Suprapubic skin (tissue), 4 donors: ENCODE measurements at regions not wholly inside any gene's neighbourhood (a gene's known extent, or its start where the extent isn't known, plus 50 kb on each side); places are given as distances from the start of the nearest gene placed in this dataset.
A peak's percentile ranks its signal among the peaks of the same experiment; 100 is the strongest.

Experiments
- CTCF ChIP-seq, 2 donors: fragments of 200-600 bp in 1 of 2; fragments of 450-650 bp in 1 of 2; sonication (generic) in 1 of 2; IDR thresholded peaks; one replicate each; pipeline ENCODE4 v1.5.1; 2016 to 2019; ENCODE audit warnings: antibody characterized with exemption in 2 of 2, mild to moderate bottlenecking in 1 of 2, moderate library complexity in 1 of 2
- POLR2A ChIP-seq, 2 donors: fragments of 450-650 bp; IDR thresholded peaks; one replicate each; pipeline ENCODE4 v1.6.1; 2017; ENCODE audit warnings: antibody characterized with exemption in 2 of 2, mild to moderate bottlenecking in 2 of 2, moderate library complexity in 2 of 2
- POLR2AphosphoS5 ChIP-seq, 3 donors: sonication (generic); formaldehyde crosslinking; IDR thresholded peaks; one replicate each; pipeline ENCODE4 v1.6.1; 2017; ENCODE audit warnings: antibody characterized with exemption in 3 of 3

- TF ChIP-seq POLR2A (IDR thresholded peaks at IDR 0.05): no peak
- peak in 1 of 2 donors; percentile 7 for TF ChIP-seq CTCF (IDR thresholded peaks at IDR 0.05)
- TF ChIP-seq POLR2AphosphoS5 (IDR thresholded peaks at IDR 0.05): no peak
Measured at GRCh38 chr3:71859123-71859519, 74.2 kb upstream of the PROK2 start.
